SK-N-DZ (cell line): ENCODE measurements at regions not wholly inside any gene's neighbourhood (a gene's known extent, or its start where the extent isn't known, plus 50 kb on each side); places are given as distances from the start of the nearest gene placed in this dataset.
A peak's percentile ranks its signal among the peaks of the same experiment; 100 is the strongest.

Experiments
- DNase-seq: peaks from one replicate; pipeline ENCODE4 v3.0.0-alpha.2; 2015; ENCODE audit warnings: low spot score

DNA sequence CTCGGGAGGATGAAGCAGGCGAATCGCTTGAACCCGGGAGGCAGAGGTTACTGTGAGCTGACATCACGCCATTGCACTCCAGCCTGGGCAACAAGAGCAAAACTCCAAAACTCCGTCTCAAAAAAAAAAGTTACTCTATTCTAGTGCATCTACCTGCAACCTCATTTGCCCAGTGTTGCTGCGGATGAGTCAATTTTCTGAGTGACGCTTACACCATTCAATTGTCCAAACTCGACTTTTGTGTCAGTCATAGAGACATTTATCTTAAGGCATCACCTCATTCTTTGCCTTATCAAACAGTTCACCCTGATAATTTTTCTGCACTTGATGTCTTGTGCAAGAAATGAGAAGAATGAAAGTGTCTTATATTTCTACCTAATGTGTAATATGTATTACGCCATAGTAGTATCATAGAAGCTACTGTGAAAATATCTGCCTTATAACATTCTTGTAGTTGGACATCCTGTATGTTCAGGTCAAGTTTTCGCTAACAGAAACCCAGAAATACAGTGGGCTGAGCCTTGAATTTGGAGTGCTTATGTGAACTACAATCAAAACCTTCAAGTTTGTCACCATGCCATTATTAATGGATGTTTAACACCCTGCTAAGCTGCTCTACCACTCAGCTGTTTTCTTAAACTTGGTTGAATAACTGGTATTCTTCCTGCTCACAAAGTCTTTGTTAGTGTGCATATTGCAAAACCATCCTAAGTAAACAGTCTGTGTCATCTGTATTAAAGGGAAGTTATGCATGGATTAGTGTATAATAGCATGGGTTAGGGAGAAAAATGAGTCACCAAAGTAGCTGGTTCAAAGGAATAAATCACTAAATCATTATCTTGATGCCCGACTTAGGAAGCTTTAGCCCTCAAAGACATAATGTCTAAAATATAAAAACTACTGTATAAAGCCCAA, 531.0 kb upstream of the NR2F2 start:
- DNase-seq = no peak

DNA sequence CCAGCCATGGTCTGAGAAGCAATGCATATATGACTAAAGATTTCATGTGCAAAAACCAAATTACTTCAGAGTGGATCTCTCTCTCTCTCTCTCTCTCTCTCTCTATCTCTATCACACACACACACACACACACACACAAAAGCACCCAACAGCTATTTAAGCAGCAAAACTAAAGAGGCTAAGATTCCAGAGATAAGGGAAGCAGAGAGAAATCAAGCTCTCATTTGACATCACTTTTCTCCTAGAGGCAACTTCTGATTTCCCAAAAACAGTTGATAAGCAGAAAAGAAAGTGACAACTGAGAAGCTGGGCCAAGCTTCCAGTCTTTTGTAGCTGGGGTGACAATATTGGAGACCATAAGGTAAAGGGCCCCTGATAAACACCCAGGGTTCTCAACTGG, 526.0 kb upstream of the NR2F2 start:
- no peak for DNase-seq

- DNase-seq = no peak
Observed at GRCh38 chr15:95812491-95812890, 518.0 kb upstream of the NR2F2 start.

GRCh38 chr15:95814908-95815307, 515.6 kb upstream of the NR2F2 start:
- no peak for DNase-seq

DNA sequence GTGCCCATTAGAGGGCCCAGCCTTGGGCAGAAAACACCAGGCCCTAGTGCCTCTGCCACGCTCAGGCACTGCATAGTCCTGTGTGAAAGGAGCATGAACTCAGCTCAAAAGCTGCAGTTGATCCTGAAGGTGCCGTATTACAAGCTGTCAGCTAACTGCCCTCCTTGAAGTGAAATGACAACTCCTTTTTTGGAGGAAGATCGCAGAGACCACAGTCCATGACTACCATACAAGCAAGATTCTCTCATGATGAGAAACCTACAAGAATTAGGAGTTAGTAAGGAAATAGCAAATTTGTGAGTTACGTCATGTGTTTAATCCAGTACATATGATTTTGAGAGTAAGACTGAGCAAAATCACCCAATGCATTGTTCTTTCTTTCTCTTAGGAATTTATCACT, 513.9 kb upstream of the NR2F2 start:
- DNase-seq = no peak

GRCh38 chr15:95822961-95823360, 507.5 kb upstream of the NR2F2 start:
- DNase-seq = no peak

- no peak for DNase-seq
Observed at GRCh38 chr15:95825208-95825607, 505.3 kb upstream of the NR2F2 start.

GRCh38 chr15:95825671-95826411, 504.7 kb upstream of the NR2F2 start:
- peak; percentile 23 for DNase-seq

- peak; percentile 17 for DNase-seq
Observed at GRCh38 chr15:95826412-95827195, 503.9 kb upstream of the NR2F2 start.

- DNase-seq = no peak
Observed at GRCh38 chr15:95829062-95829461, 501.4 kb upstream of the NR2F2 start.

DNA sequence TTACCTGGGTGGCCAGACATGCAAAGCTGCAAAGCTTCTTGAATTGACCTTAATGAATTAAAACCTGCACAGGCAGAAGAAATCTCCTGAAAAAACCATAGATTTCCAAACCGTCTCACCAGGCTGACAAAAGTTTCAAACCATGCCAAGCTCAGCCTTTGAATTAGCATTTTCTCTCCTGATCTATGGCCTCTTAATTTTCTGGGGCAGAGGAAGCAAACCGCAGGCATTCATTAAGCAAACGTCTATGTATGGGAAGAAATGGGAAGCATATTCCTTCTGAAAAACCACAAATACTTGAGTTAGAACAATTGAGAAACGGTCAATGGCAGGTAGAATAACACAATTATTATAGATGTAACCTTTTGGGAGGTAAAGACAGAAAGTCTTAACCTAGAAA, 500.2 kb upstream of the NR2F2 start:
- no peak for DNase-seq

- DNase-seq = no peak
Observed at GRCh38 chr15:95832668-95833067, 497.8 kb upstream of the NR2F2 start.

DNA sequence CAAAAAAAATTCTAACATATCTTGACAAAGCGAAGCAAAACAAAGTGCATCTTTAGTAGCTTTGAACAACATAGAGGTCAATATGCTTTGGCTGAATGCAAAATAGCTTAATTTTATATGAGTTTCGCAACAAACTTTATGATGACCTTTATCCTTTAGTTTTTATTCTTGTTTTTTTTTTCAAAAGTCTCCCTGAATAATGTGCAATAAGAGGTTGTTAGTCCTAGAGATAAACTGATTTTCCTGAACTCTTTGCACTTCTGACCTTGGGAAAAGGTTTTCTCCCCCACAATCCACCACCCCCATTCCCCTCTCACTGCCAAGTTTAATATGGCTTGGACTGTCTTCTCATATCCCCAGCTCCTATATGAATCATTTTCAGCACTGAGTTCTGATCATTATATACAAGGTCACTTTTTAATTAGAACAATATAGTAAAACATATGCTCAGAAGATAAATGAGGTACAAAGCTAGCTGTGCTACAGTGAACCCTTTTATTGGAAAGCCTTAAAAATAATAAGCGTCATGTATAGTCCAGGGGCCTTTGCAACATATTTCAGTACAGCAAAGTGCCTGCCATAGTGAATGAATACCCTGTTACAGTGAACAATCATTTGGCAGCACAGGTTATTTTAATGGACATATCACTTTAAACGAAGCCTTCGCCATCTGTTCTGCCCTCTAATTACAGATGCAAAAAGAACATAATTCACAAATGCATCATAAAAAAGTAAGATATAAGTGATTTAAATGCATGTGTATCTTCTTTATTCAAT, 496.3 kb upstream of the NR2F2 start:
- DNase-seq = no peak

- DNase-seq = no peak
Observed at GRCh38 chr15:95836536-95836935, 494.0 kb upstream of the NR2F2 start.

GRCh38 chr15:95837341-95838004, 493.0 kb upstream of the NR2F2 start:
- no peak for DNase-seq

GRCh38 chr15:95839367-95839782, 491.1 kb upstream of the NR2F2 start:
- no peak for DNase-seq

- no peak for DNase-seq
Observed at GRCh38 chr15:95840004-95840403, 490.5 kb upstream of the NR2F2 start.

GRCh38 chr15:95840855-95841254, 489.6 kb upstream of the NR2F2 start:
- no peak for DNase-seq

DNA sequence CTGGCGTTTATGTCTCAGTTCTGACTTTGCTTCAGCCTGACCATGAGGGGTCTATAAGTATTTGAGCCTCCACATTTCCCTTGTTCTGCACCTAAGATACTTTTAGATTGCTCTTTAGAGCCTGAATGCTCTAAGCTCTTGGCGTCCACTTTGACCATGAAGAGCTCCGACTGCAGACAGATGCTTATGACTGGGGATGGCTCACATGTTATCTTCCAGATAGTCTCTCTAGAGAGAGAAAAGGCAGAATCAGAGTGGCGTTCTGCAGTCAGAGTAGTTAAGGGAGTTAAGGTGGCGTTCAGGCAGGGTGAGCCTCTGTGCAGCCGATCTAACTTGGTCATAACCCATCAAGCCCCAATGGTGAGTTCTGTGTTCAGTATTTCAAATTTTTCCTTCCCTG, 487.9 kb upstream of the NR2F2 start:
- DNase-seq = no peak

- DNase-seq = no peak
Observed at GRCh38 chr15:95843241-95843910, 487.1 kb upstream of the NR2F2 start.
